Activated CD4-positive, alpha-beta T cell treated with anti-CD3 and anti-CD28 coated beads for 36 hours (primary cell): ENCODE measurements at regions not wholly inside any gene's neighbourhood (a gene's known extent, or its start where the extent isn't known, plus 50 kb on each side); places are given as distances from the start of the nearest gene placed in this dataset.
"Not testable (repeated sequence)": the region's sequence is repeated elsewhere in the genome, so short reads cannot be mapped to it uniquely, and the experiment has no call there.

ENCODE experiments used
- ATAC-seq: fragments of 200-7000 bp; cut with Tn5 transposase; one replicate; pipeline ENCODE4 v1.10.0; 2021; ENCODE audit warnings: mild to moderate bottlenecking, moderate library complexity
- CTCF ChIA-PET: fragments of 350-600 bp; sonication (Branson Sonifier 250); formaldehyde crosslinking; loops from one replicate; lab custom pipeline; 2021; ENCODE audit warnings: antibody characterized with exemption; lab: Charles Lee
- POLR2A ChIA-PET: fragments of 350-600 bp; sonication (Branson Sonifier 250); formaldehyde crosslinking; loops from one replicate; lab custom pipeline; 2021; ENCODE audit warnings: antibody characterized with exemption, inconsistent platforms; lab: Charles Lee
- DNase-seq: peaks from one replicate; pipeline ENCODE4 v3.0.0-alpha.2; 2020
- H3K27ac Mint-ChIP-seq: one replicate; pipeline ENCODE4 v1.8.0; 2021; ENCODE audit warnings: mixed read lengths
- H3K27me3 Mint-ChIP-seq: one replicate; pipeline ENCODE4 v1.8.0; 2021; ENCODE audit warnings: mixed read lengths
- H3K36me3 Mint-ChIP-seq: one replicate; pipeline ENCODE4 v1.8.0; 2021; ENCODE audit warnings: low read depth, mixed read lengths
- H3K4me1 Mint-ChIP-seq: one replicate; pipeline ENCODE4 v1.8.0; 2021; ENCODE audit warnings: mixed read lengths
- H3K4me3 Mint-ChIP-seq: one replicate; pipeline ENCODE4 v1.8.0; 2021; ENCODE audit warnings: mild to moderate bottlenecking, moderate library complexity, mixed read lengths
- H3K9me3 Mint-ChIP-seq: one replicate; pipeline ENCODE4 v1.8.0; 2021; ENCODE audit warnings: low read depth, mixed read lengths
- intact Hi-C, 2 experiments: fragments of 100-400 bp; cut with DNase I in 1 of 2; cut with micrococcal nuclease in 1 of 2; formaldehyde crosslinking; loops; one replicate each; pipeline versions ENCODE4 v1.14.2 to v1.15.1; 2022 to 2024; cut with DNase I, micrococcal nuclease

- Mint-ChIP-seq H3K36me3 (no peaks in the 10 kb centered on the region), H3K4me1 (no peaks in the 10 kb centered on the region), H3K9me3 (peaks cover 3% of the 10 kb centered on the region), H3K27ac (no peak overlapping the region), H3K27me3 (peaks cover 21% of the 10 kb centered on the region), H3K4me3 (no peak overlapping the region)
- DNase-seq (no peak), ATAC-seq (no peak)
- intact Hi-C loops: no loop called here
- ChIA-PET POLR2A (no interaction called here), CTCF (interaction anchor here (0.8 kb wide), 1 partner anchor 177 kb away, joined by 3 read pairs; no protein-coding TSS in a partner anchor)
Observed at GRCh38 chr1:172851856-172852255, 193.0 kb downstream of the FASLG start.

GRCh38 chr1:172855983-172856382 lies 194.8 kb downstream of the TNFSF18 start:
- intact Hi-C loops, H3K9me3 Mint-ChIP-seq, H3K27ac Mint-ChIP-seq, H3K4me1 Mint-ChIP-seq, POLR2A ChIA-PET, CTCF ChIA-PET, H3K36me3 Mint-ChIP-seq, DNase-seq, H3K4me3 Mint-ChIP-seq, ATAC-seq: not testable (repeated sequence)
- peaks cover 20% of the 10 kb centered on the region for H3K27me3 Mint-ChIP-seq

GRCh38 chr1:172863031-172863430 lies 187.7 kb downstream of the TNFSF18 start:
- peaks cover 5% of the 10 kb centered on the region for H3K4me1 Mint-ChIP-seq
- no peak for ATAC-seq
- H3K27me3 Mint-ChIP-seq: peaks cover 12% of the 10 kb centered on the region
- peaks cover 3% of the 10 kb centered on the region for H3K9me3 Mint-ChIP-seq
- ChIA-PET POLR2A (no interaction called here), CTCF (no interaction called here)
- H3K4me3 Mint-ChIP-seq: no peak overlapping the region
- no peak for DNase-seq
- no peak overlapping the region for H3K27ac Mint-ChIP-seq
- intact Hi-C loops: no loop called here
- no peaks in the 10 kb centered on the region for H3K36me3 Mint-ChIP-seq

GRCh38 chr1:172867216-172867818 lies 183.4 kb downstream of the TNFSF18 start:
- intact Hi-C loops: loop anchor here (1.0 to 2.0 kb wide), 3 partner anchors 28 to 29 kb away; no protein-coding TSS in a partner anchor
- POLR2A ChIA-PET: interaction anchor here (0.6 to 1.2 kb wide), 3 partner anchors 28 to 491 kb away, joined by 3 to 6 read pairs (median 5); no protein-coding TSS in a partner anchor
- peaks cover 2% of the 10 kb centered on the region for H3K9me3 Mint-ChIP-seq
- H3K4me1 Mint-ChIP-seq: peaks cover 19% of the 10 kb centered on the region
- DNase-seq: peak; percentile 16
- peaks cover 21% of the 10 kb centered on the region for H3K27me3 Mint-ChIP-seq
- H3K4me3 Mint-ChIP-seq: no peak overlapping the region
- CTCF ChIA-PET: interaction anchor here (0.8 to 1.9 kb wide), 3 partner anchors 13 to 88 kb away, joined by 4 to 6 read pairs (median 4); no protein-coding TSS in a partner anchor
- H3K27ac Mint-ChIP-seq: no peak overlapping the region
- ATAC-seq: peak; percentile 88
- H3K36me3 Mint-ChIP-seq: no peaks in the 10 kb centered on the region

GRCh38 chr1:172870901-172871606 lies 179.7 kb downstream of the TNFSF18 start:
- DNase-seq: peak; percentile 10
- H3K4me1 Mint-ChIP-seq: peaks cover 33% of the 10 kb centered on the region
- H3K36me3 Mint-ChIP-seq: no peaks in the 10 kb centered on the region
- ChIA-PET CTCF (interaction anchor here (0.6 kb wide), 1 partner anchor 332 kb away, joined by 3 read pairs; no protein-coding TSS in a partner anchor), POLR2A (interaction anchor here (0.6 kb wide), 1 partner anchor 96 kb away, joined by 3 read pairs; no protein-coding TSS in a partner anchor)
- H3K4me3 Mint-ChIP-seq: no peak overlapping the region
- intact Hi-C loops: loop anchor here in 1 of 2 experiments (5.0 kb wide), 1 partner anchor 606 kb away; the partner anchor contains the start of gene PRDX6
- H3K9me3 Mint-ChIP-seq: no peaks in the 10 kb centered on the region
- peaks cover 32% of the 10 kb centered on the region for H3K27me3 Mint-ChIP-seq
- H3K27ac Mint-ChIP-seq: no peak overlapping the region
- peak; percentile 54 for ATAC-seq

GRCh38 chr1:172874950-172875349 lies 175.8 kb downstream of the TNFSF18 start:
- Mint-ChIP-seq H3K36me3 (no peaks in the 10 kb centered on the region), H3K9me3 (no peaks in the 10 kb centered on the region), H3K4me3 (no peak overlapping the region), H3K4me1 (peaks cover 27% of the 10 kb centered on the region), H3K27me3 (peaks cover 37% of the 10 kb centered on the region), H3K27ac (no peak overlapping the region)
- POLR2A ChIA-PET: no interaction called here
- CTCF ChIA-PET: interaction anchor here (0.7 kb wide), 1 partner anchor 15 kb away, joined by 4 read pairs; no protein-coding TSS in a partner anchor
- intact Hi-C loops: loop anchor here (1.0 to 5.0 kb wide), 7 partner anchors 19 to 602 kb away; partner anchors contain the start of gene PRDX6 (in 1 of the 2)
- DNase-seq: peak; percentile 31
- ATAC-seq: peak; percentile 92

GRCh38 chr1:172875892-172876291 lies 174.8 kb downstream of the TNFSF18 start:
- POLR2A ChIA-PET: no interaction called here
- intact Hi-C loops: loop anchor here (1.0 to 2.0 kb wide), 6 partner anchors 18 to 97 kb away; no protein-coding TSS in a partner anchor
- no peaks in the 10 kb centered on the region for H3K36me3 Mint-ChIP-seq
- H3K9me3 Mint-ChIP-seq: no peaks in the 10 kb centered on the region
- peaks cover 39% of the 10 kb centered on the region for H3K27me3 Mint-ChIP-seq
- no peak overlapping the region for H3K4me3 Mint-ChIP-seq
- DNase-seq: no peak
- H3K27ac Mint-ChIP-seq: no peak overlapping the region
- H3K4me1 Mint-ChIP-seq: peaks cover 21% of the 10 kb centered on the region
- peak; percentile 42 for ATAC-seq
- CTCF ChIA-PET: interaction anchor here (1.2 kb wide), 1 partner anchor 19 kb away, joined by 3 read pairs; no protein-coding TSS in a partner anchor

- H3K4me1 Mint-ChIP-seq: peaks cover 14% of the 10 kb centered on the region
- DNase-seq (no peak), ATAC-seq (no peak)
- intact Hi-C loops: loop anchor here in 1 of 2 experiments (5.0 kb wide), 2 partner anchors 50 to 415 kb away; no protein-coding TSS in a partner anchor
- ChIA-PET CTCF (interaction anchor here (1.0 to 1.6 kb wide), 2 partner anchors 14 to 16 kb away, joined by 4 read pairs; no protein-coding TSS in a partner anchor), POLR2A (no interaction called here)
- H3K4me3 Mint-ChIP-seq: no peak overlapping the region
- H3K9me3 Mint-ChIP-seq: no peaks in the 10 kb centered on the region
- H3K27me3 Mint-ChIP-seq: peaks cover 40% of the 10 kb centered on the region
- H3K36me3 Mint-ChIP-seq: no peaks in the 10 kb centered on the region
- H3K27ac Mint-ChIP-seq: no peak overlapping the region
Observed at GRCh38 chr1:172882385-172882784, 168.4 kb downstream of the TNFSF18 start.

GRCh38 chr1:172882791-172883386 lies 167.9 kb downstream of the TNFSF18 start:
- Mint-ChIP-seq H3K27me3 (peaks cover 43% of the 10 kb centered on the region), H3K27ac (no peak overlapping the region), H3K4me3 (no peak overlapping the region), H3K4me1 (peaks cover 14% of the 10 kb centered on the region), H3K36me3 (no peaks in the 10 kb centered on the region), H3K9me3 (no peaks in the 10 kb centered on the region)
- CTCF ChIA-PET: interaction anchor here (1.0 to 1.6 kb wide), 2 partner anchors 14 to 16 kb away, joined by 4 read pairs; no protein-coding TSS in a partner anchor
- ATAC-seq (peak; percentile 42), DNase-seq (peak; percentile 13)
- intact Hi-C loops: loop anchor here (1.0 to 5.0 kb wide), 4 partner anchors 12 to 414 kb away; no protein-coding TSS in a partner anchor
- POLR2A ChIA-PET: no interaction called here

GRCh38 chr1:172883387-172883791 lies 167.4 kb downstream of the TNFSF18 start:
- Mint-ChIP-seq H3K36me3 (no peaks in the 10 kb centered on the region), H3K4me1 (peaks cover 14% of the 10 kb centered on the region), H3K9me3 (no peaks in the 10 kb centered on the region), H3K27ac (peak overlapping the region; percentile 38), H3K27me3 (peaks cover 45% of the 10 kb centered on the region), H3K4me3 (no peak overlapping the region)
- DNase-seq (peak; percentile 25), ATAC-seq (peak; percentile 83)
- POLR2A ChIA-PET: no interaction called here
- intact Hi-C loops: loop anchor here (1.0 to 5.0 kb wide), 4 partner anchors 12 to 414 kb away; no protein-coding TSS in a partner anchor
- CTCF ChIA-PET: no interaction called here

GRCh38 chr1:172883844-172884243 lies 166.9 kb downstream of the TNFSF18 start:
- peaks cover 45% of the 10 kb centered on the region for H3K27me3 Mint-ChIP-seq
- H3K27ac Mint-ChIP-seq: peak overlapping the region; percentile 38
- H3K4me3 Mint-ChIP-seq: no peak overlapping the region
- CTCF ChIA-PET: interaction anchor here (1.5 kb wide), 1 partner anchor 46 kb away, joined by 4 read pairs; no protein-coding TSS in a partner anchor
- intact Hi-C loops: loop anchor here (1.0 to 5.0 kb wide), 4 partner anchors 11 to 413 kb away; no protein-coding TSS in a partner anchor
- no peaks in the 10 kb centered on the region for H3K9me3 Mint-ChIP-seq
- H3K4me1 Mint-ChIP-seq: peaks cover 14% of the 10 kb centered on the region
- POLR2A ChIA-PET: no interaction called here
- DNase-seq (peak; percentile 19), ATAC-seq (peak; percentile 54)
- H3K36me3 Mint-ChIP-seq: no peaks in the 10 kb centered on the region
